ENCODE measurements at regions not wholly inside any gene's neighbourhood (a gene's known extent, or its start where the extent isn't known, plus 50 kb on each side); places are given as distances from the start of the nearest gene placed in this dataset.

GRCh38 chr7:52758356-52758755 lies 277.1 kb upstream of the POM121L12 start:
- TF ChIP-seq CTCF (conservative IDR thresholded peaks at IDR 0.05 in 1 of 2, IDR thresholded peaks at IDR 0.05 in 1 of 2; ENCODE audit: extremely low read depth in 1 of 2, insufficient read depth in 1 of 2, low read depth in 1 of 2, low read length in 2 of 2) (no peak), EZH2 (IDR thresholded peaks at IDR 0.05; ENCODE audit: borderline replicate concordance, low read length) (no peak)

Measured in mammary epithelial cell (primary cell).